ENCODE measurements at regions not wholly inside any gene's neighbourhood (a gene's known extent, or its start where the extent isn't known, plus 50 kb on each side); places are given as distances from the start of the nearest gene placed in this dataset.

DNA sequence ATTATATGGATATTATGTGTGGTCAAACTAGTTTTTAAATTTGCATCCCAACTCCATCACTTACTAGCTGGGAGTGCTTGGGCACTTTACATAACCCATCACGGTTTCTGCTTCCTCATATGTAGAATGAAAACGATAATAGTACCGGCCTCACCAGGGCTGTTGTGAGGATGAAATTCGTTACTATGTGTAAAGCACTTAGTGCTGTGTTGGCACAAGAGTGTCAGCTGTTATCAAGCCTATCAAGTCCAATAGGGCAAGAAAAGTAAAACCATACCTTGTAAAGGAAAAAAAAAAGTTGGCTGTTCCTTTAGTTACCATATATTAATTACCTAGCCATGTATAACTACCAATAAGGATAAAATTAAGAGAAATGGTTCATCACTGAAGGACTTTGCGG is 65.4 kb downstream of the TET3 start:
- no peak for ATAC-seq (replicated peaks)
- H3K27ac Mint-ChIP-seq, result no peak overlapping the region
- no peaks in the 10 kb centered on the region for H3K9me3 Mint-ChIP-seq
- H3K4me3 Mint-ChIP-seq, result no peak overlapping the region
- H3K36me3 Mint-ChIP-seq, result peaks cover 48 to 68% of the 10 kb centered on the region in 2 donors
- H3K4me1 Mint-ChIP-seq, result peaks cover 36 to 68% of the 10 kb centered on the region in 2 donors
- H3K27me3 Mint-ChIP-seq, result no peaks in the 10 kb centered on the region
- no peak for DNase-seq

DNA sequence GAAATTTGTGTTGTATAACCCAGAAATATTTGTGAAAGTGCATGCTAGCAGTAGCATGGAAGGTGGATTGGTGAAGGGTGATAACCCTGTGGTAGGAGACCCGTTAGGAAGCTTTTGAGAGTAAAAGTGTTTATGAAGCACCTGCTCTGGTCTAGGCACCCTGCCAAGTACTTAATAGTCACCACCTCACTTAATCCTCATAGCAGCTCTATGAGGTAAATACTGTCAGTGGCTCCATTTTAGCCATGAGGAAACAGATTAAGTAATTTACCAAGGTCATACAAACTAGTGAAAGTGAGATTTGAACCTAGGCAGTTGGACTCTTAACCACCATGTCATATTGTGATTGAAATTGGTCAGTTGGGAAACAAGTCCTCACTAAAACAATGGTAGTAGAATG is 66.8 kb downstream of the TET3 start:
- Mint-ChIP-seq H3K36me3 (peaks cover 43 to 60% of the 10 kb centered on the region in 2 donors), H3K27me3 (no peaks in the 10 kb centered on the region), H3K4me3 (no peak overlapping the region), H3K9me3 (no peaks in the 10 kb centered on the region), H3K4me1 (peaks cover 33 to 65% of the 10 kb centered on the region in 2 donors), H3K27ac (peak overlapping the region; percentile 59)
- ATAC-seq (replicated peaks) (no peak), DNase-seq (no peak)

DNA sequence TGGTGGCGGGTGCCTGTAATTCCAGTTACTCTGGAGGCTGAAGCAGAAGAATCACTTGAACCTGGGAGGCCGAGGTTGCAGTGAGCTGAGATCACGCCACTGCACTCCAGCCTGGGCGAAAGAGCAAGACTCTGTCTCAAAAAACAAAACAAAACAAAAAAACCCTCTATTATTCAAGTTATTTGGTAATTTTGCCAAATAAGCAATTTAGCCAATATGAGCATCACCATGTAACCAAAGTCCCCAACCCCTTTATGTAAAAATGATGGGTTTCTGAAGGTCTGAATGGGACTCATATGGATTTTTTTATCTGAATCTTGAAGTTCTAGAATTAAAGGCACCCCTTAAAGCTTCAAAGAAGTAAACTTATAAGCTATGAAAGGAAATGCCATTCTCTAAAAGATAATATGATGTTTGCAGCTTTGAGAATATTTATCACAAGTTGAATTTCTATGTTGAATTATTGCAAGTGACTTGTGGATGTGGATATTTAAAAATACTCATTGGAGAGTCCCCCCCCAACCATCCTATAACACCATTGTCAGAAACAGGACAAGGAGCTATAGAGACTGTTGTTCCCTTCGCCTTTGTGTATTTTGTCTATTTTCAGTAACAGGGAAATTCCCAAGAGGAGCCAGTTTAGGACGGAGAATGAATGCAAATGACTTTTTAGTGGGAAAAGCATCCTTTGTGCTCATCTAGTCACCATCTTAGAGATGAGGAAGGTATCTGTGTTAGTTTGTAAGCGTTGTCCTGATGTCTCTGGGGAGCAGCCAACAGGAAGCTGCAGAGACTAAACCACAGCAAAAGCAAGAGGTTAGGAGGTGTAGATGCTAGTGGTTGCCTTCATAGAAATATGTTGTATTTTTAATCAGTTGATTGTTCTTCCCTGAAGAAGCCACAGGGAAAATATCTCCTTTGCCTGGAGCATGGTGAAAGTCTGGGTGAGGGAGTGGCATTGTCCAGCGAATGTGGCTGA is 68.3 kb downstream of the TET3 start:
- peak; percentile 72 to 74 for ATAC-seq (replicated peaks)
- Mint-ChIP-seq H3K4me1 (peaks cover 31 to 63% of the 10 kb centered on the region in 2 donors), H3K27me3 (no peaks in the 10 kb centered on the region), H3K4me3 (no peak overlapping the region), H3K36me3 (peaks cover 31 to 58% of the 10 kb centered on the region in 2 donors), H3K27ac (peak overlapping the region; percentile 4), H3K9me3 (no peaks in the 10 kb centered on the region)
- DNase-seq, result no peak

DNA sequence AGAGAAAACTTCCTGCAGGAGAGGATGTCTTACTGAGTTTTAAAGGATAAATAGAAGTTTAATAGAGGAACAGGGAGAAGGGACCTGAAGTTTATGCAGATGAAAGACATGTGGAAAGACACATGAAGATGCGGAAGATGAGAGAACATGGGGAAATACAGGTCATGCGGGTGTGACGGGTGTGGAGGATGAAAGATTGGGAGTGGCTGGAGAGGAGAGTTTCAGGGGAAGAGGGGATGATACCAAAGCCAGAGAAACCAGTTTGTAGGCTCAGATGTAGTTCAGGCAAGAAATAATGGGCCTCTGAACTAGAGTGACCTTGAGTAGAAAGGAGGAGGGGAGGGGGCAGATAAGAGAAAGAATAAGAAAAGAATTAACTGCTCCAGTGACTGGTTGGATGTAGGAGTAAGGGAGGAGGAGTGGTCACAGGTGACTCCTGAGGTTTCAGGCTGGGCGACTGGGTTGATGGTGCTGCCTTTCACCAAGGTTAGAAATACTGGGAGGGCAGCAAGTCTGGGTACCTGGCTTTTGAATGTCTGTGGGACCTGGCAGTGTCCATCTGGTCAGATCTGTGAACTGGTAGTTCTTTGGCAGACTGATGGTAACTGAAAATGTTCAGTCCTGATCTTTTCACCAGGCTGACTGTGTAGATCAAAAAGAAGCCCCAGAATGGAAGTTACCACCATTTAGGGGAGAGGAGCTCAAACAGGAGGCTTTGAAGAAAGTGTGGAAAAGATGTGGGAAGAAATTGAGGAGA is 69.4 kb downstream of the TET3 start:
- Mint-ChIP-seq H3K27me3 (no peaks in the 10 kb centered on the region), H3K4me1 (peaks cover 26 to 55% of the 10 kb centered on the region in 2 donors), H3K4me3 (no peak overlapping the region), H3K36me3 (peaks cover 22 to 49% of the 10 kb centered on the region in 2 donors), H3K27ac (no peak overlapping the region), H3K9me3 (no peaks in the 10 kb centered on the region)
- DNase-seq (no peak), ATAC-seq (replicated peaks) (no peak)

DNA sequence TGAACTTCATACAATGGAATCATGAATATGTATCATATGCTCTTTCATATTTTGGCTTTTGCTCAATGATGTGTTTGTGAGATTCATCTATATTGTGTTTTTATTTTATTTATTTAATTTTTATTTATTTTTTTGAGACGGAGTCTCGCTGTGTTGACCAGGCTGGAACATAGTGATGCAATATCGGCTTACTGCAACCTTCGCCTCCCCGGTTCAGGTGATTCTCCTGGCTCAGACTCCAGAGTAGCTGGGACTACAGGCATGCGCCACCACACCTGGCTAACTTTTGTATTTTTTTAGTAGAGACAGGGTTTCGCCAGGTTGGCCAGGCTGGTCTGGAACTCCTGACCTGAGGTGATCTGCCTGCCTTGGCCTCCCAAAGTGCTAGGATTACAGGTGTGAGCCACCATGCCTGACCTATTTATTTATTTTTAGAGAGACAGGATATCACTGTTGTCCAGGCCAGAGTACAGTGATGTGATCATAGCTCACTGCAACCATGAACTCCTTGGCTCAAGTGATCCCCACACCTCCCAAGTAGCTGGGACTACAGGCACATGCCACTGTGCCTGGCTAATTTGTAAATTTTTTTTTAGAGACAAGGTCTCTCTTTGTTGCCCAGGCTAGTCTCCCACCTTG is 74.5 kb downstream of the TET3 start:
- Mint-ChIP-seq H3K36me3 (peaks cover 26 to 43% of the 10 kb centered on the region in 2 donors), H3K27me3 (no peaks in the 10 kb centered on the region), H3K27ac (peak overlapping the region; percentile 9), H3K9me3 (no peaks in the 10 kb centered on the region), H3K4me3 (no peak overlapping the region), H3K4me1 (peaks cover 9 to 16% of the 10 kb centered on the region in 2 donors)
- DNase-seq (no peak), ATAC-seq (replicated peaks) (no peak)

DNA sequence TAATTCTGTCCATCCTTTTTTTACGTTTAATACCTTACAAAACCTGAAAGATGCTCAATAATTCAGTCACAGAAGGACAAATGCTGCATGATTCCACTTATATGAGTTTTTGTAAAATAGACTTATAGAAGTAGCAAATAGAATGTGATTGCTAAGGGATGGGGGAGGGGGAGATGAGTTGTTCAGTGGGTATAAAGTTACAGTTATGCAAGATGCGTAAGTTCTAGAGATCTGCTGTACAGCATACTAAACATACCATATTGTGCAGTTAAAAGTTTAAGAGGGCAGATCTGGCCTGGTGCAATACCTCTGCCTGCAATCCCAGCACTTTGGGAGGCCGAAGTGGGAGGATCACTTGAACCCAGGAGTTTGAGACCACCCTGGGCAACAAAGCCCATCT is 78.8 kb downstream of the TET3 start:
- no peak for ATAC-seq (replicated peaks)
- H3K9me3 Mint-ChIP-seq, result no peaks in the 10 kb centered on the region
- peaks cover 13 to 14% of the 10 kb centered on the region in 2 donors for H3K4me1 Mint-ChIP-seq
- peaks cover 28 to 45% of the 10 kb centered on the region in 2 donors for H3K36me3 Mint-ChIP-seq
- H3K4me3 Mint-ChIP-seq, result no peak overlapping the region
- no peak for DNase-seq
- no peaks in the 10 kb centered on the region for H3K27me3 Mint-ChIP-seq
- H3K27ac Mint-ChIP-seq, result no peak overlapping the region

DNA sequence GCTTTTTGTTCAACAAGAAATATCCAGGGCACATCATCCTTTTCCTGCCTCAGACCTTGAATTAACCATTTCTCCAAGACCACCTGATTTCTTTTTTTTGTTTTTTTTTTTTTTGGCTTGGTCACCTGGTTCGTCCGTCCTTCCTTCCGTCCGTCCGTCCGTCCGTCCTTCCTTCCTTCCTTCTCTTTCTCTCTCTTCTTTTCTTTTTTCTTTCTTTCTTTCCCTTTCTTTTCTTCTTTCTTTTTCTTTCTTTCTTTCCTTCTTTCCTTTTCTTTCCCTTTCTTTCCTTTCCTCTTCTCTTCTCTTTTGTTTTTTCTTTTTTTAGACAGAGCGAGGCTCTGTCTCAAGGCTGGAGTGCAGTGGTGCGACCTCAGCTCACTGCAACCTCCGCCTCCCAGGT is 80.7 kb downstream of the TET3 start:
- Mint-ChIP-seq H3K4me3 (no peak overlapping the region), H3K4me1 (peaks cover 13 to 14% of the 10 kb centered on the region in 2 donors), H3K27me3 (no peaks in the 10 kb centered on the region), H3K9me3 (peaks cover 0 to 4% of the 10 kb centered on the region in 2 donors), H3K36me3 (peaks cover 31 to 52% of the 10 kb centered on the region in 2 donors), H3K27ac (no peak overlapping the region)
- DNase-seq, result no peak
- ATAC-seq (replicated peaks), result no peak

DNA sequence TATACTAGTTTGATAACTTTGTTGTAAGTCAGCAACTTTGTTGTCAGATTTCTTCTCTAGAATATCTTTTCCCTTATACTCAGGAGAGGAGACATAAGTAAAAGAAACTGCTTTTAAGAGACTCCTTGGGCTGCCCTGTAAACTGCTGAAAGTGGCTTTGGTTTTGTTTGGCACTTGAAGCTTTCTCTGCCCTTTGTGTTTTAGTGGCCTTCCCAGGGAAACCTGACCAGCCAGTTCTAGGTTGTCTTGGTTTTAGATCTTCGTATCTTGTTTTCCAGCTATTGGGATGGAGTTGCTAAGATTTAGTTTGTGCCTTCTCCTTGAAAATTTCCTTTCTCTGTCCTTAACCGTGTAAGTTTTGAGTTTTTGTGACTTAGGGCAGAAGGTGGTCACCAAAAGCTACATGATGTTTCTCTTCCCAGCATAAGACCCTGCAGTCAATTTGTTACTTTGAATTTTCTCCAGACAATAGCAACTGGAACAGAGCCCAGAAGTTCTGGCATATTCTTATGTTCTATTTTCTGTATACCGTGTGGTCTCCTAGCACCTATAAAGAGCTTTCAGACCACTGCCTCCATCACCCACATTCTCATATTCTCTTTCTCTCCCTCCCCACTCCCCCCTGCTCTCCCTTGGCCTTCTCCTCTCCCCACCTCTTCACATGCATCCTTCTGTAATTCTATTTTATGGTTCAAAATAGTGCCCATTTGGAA is 81.1 kb downstream of the BOLA3 start:
- Mint-ChIP-seq H3K9me3 (peaks cover 0 to 4% of the 10 kb centered on the region in 2 donors), H3K27ac (no peak overlapping the region), H3K4me3 (no peak overlapping the region), H3K4me1 (peaks cover 13 to 14% of the 10 kb centered on the region in 2 donors), H3K36me3 (peaks cover 30 to 52% of the 10 kb centered on the region in 2 donors), H3K27me3 (no peaks in the 10 kb centered on the region)
- ATAC-seq (replicated peaks) (no peak), DNase-seq (no peak)

DNA sequence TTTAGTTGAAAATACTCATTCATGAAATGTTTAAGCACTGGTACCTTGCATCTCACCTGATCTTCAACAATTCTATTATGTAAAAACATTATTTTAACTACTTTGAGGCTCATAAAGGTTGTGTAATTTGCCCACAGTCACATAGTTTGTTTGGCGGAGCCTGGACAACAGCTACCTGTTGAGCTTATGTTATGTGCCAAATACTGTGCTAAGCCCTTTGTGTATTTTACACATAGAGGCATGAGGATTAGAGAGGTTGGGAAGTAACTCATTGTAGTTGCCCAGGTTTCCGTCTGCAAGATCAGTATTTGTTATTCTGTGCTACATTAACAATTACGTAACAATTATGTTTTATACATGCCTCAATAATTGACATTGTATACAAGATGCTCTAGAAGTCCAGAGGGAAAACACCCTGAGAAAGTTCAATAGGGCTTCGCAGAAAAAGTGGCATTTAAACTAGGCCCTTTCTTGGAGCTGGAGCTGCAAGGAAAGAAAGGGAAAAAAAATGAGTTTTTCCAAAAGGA is 80.4 kb downstream of the BOLA3 start:
- H3K9me3 Mint-ChIP-seq, result peaks cover 0 to 4% of the 10 kb centered on the region in 2 donors
- ATAC-seq (replicated peaks) (no peak), DNase-seq (no peak)
- H3K27me3 Mint-ChIP-seq, result no peaks in the 10 kb centered on the region
- peaks cover 29 to 55% of the 10 kb centered on the region in 2 donors for H3K36me3 Mint-ChIP-seq
- no peak overlapping the region for H3K4me3 Mint-ChIP-seq
- no peak overlapping the region for H3K27ac Mint-ChIP-seq
- peaks cover 13 to 17% of the 10 kb centered on the region in 2 donors for H3K4me1 Mint-ChIP-seq

DNA sequence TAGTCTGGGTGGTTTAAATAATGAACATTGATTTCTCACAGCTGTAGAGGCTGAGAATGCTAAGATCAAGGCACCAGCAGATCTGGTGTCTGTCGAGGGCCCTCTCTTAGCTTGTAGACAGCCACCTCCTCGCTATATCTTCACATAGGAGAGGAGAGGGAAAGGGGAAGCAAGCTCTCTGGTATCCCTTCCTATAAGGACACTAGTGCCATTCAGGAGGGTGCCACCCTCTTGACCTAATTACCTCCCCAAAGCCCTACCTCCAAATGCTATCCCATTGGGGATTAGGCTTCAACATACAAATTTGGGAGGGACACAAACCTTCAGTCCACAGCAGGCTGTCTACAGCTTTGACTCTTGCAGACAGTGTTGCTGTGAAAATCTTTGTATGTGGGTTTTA is 76.7 kb downstream of the BOLA3 start:
- Mint-ChIP-seq H3K27me3 (no peaks in the 10 kb centered on the region), H3K9me3 (peaks cover 0 to 4% of the 10 kb centered on the region in 2 donors), H3K27ac (no peak overlapping the region), H3K4me1 (peaks cover 14 to 20% of the 10 kb centered on the region in 2 donors), H3K4me3 (no peak overlapping the region), H3K36me3 (peaks cover 47 to 66% of the 10 kb centered on the region in 2 donors)
- ATAC-seq (replicated peaks), result no peak
- DNase-seq, result no peak

DNA sequence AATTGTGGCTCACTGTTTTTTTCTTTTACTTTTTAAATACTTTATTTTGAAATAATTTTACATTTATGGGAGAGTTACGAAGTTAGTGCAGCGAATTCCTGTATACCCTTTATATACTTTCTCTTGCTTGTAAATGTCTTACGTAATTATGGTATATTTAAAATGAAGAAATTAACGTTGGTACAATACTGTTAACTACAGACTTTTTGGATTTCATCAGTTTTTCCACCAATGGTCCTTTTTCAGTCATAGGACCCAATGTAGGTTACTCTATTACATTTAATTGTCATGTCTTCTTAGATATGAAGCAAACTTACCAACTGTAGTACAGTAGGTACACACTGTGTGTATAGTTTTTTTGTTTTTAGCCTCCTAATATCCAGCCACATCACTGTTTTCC is 76.3 kb downstream of the BOLA3 start:
- Mint-ChIP-seq H3K36me3 (peaks cover 47 to 70% of the 10 kb centered on the region in 2 donors), H3K4me3 (no peak overlapping the region), H3K27me3 (no peaks in the 10 kb centered on the region), H3K4me1 (peaks cover 18 to 20% of the 10 kb centered on the region in 2 donors), H3K9me3 (peaks cover 0 to 4% of the 10 kb centered on the region in 2 donors), H3K27ac (no peak overlapping the region)
- ATAC-seq (replicated peaks), result no peak
- no peak for DNase-seq

DNA sequence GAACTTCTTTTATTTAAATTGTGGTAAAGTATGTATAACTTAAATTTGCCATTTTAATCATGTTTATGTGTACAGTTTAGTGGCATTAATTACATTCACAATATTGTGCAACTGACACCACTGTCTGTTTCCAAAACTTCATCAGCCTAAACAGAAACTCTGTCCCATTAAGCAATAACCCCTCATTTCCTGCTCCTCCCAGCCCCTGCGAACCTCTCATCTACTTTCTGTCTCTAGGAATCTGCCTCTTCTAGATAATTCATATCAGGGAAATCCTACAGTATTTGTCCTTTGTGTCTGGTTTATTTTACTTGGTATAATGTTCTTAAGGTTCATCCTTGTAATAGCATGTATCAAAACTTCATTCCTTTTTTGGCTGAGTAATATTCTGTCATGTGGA is 75.1 kb downstream of the BOLA3 start:
- Mint-ChIP-seq H3K36me3 (peaks cover 50 to 70% of the 10 kb centered on the region in 2 donors), H3K27ac (no peak overlapping the region), H3K4me1 (peaks cover 19 to 27% of the 10 kb centered on the region in 2 donors), H3K4me3 (no peak overlapping the region), H3K27me3 (no peaks in the 10 kb centered on the region), H3K9me3 (peaks cover 0 to 4% of the 10 kb centered on the region in 2 donors)
- no peak for DNase-seq
- no peak for ATAC-seq (replicated peaks)

DNA sequence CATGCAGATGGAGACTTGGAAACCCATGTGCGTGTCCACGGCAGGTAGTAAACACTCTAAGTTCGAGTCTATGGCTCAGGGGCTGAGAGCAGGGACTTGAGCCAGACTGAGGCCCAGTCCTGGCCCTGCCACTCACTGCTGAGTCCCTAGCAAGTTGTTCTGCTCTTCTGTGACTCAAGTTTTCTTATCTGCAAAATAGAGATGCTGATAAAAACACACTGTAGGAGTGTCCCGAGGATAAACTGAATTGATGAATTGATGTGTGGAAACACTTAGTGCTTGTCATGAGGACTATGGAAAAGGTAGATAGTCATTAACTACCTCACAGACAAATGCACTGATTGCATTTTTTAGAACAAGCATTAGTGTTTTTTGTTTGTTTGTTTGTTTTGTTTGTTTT is 73.2 kb downstream of the BOLA3 start:
- Mint-ChIP-seq H3K4me1 (peaks cover 14 to 34% of the 10 kb centered on the region in 2 donors), H3K4me3 (no peak overlapping the region), H3K9me3 (peaks cover 0 to 3% of the 10 kb centered on the region in 2 donors), H3K27me3 (no peaks in the 10 kb centered on the region), H3K36me3 (peaks cover 43 to 59% of the 10 kb centered on the region in 2 donors), H3K27ac (no peak overlapping the region)
- DNase-seq (no peak), ATAC-seq (replicated peaks) (no peak)

Data from stimulated activated naive B cell treated with anti-CD40 and anti-IgM and Interleukin-4, amounts not matched to agents 10 μg/mL and 1 μg/mL and 100 μg/mL, for 72 hours (primary cell).